ENCODE measurements at regions not wholly inside any gene's neighbourhood (a gene's known extent, or its start where the extent isn't known, plus 50 kb on each side); places are given as distances from the start of the nearest gene placed in this dataset.

DNA sequence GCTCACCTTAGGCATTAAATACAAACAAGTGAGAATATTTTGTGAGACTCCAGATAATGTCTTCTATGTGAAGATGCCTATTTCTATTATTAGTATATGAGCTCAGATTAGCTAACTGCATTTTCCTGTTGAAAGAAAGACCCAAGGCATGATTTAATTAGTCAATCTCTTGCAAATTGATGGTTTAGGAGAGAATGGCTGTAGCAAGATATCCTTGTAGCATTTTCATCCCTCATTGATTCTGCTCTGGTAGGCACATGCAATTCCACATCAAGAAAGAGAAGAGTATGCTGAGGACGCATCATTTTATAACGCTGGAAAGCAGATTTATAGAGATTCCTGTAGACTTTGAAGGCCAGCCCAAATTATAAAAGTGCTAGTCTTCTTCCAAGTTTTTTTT is 332.0 kb downstream of the SOX11 start:
- Histone ChIP-seq H3K27me3 (no peaks in the 10 kb centered on the region), H3K36me3 (no peaks in the 10 kb centered on the region), H3K9me3 (no peaks in the 10 kb centered on the region), H3K27ac (no peak overlapping the region), H3K4me3 (no peak overlapping the region), H3K4me1 (no peaks in the 10 kb centered on the region)
- TF ChIP-seq, protein P1, sequence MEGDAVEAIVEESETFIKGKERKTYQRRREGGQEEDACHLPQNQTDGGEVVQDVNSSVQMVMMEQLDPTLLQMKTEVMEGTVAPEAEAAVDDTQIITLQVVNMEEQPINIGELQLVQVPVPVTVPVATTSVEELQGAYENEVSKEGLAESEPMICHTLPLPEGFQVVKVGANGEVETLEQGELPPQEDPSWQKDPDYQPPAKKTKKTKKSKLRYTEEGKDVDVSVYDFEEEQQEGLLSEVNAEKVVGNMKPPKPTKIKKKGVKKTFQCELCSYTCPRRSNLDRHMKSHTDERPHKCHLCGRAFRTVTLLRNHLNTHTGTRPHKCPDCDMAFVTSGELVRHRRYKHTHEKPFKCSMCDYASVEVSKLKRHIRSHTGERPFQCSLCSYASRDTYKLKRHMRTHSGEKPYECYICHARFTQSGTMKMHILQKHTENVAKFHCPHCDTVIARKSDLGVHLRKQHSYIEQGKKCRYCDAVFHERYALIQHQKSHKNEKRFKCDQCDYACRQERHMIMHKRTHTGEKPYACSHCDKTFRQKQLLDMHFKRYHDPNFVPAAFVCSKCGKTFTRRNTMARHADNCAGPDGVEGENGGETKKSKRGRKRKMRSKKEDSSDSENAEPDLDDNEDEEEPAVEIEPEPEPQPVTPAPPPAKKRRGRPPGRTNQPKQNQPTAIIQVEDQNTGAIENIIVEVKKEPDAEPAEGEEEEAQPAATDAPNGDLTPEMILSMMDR (IDR thresholded peaks at IDR 0.05), result no peak
- DNase-seq (ENCODE audit: low spot score), result no peak

DNA sequence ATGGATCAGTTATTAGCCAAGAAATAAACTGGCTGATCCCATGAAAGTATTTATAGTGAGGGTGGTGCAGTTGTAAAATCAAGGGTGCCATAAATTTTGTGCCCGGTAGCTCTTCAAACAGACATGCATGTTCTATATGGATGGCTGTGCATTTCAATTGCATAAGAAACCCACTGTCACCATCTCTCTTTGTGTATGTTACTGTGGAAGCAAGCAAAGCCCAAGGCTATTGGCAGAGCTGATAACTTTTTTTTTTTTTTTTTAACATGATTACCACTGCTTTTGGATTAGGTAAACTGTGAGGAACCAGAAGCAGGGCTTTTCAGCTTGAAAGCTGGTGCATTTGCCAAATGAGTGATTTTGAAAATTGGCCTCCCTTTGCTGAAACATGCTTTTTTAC is 332.6 kb downstream of the SOX11 start:
- Histone ChIP-seq H3K4me1 (no peaks in the 10 kb centered on the region), H3K27me3 (no peaks in the 10 kb centered on the region), H3K27ac (no peak overlapping the region), H3K4me3 (no peak overlapping the region), H3K36me3 (no peaks in the 10 kb centered on the region), H3K9me3 (no peaks in the 10 kb centered on the region)
- DNase-seq (ENCODE audit: low spot score), result no peak
- TF ChIP-seq, protein P1 (IDR thresholded peaks at IDR 0.05), result no peak

DNA sequence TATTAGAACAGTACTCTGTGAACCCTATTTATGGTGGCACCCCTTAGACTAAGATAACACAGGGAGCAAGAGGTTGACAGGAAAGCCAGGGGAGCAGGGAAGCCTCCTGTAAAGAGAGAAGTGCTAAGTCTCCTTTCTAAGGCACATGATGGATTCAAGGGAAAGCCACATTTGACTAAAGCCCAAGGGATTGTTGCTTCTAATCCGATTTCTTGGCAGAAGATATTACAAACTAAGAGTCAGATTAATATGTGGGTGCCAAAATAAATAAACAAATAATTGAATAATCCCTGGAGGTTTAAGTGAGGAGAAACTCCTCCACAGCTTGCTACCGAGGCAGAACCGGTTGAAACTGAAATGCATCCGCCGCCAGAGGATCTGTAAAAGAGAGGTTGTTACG is 333.2 kb downstream of the SOX11 start:
- TF ChIP-seq, protein P1 (IDR thresholded peaks at IDR 0.05), result no peak

DNA sequence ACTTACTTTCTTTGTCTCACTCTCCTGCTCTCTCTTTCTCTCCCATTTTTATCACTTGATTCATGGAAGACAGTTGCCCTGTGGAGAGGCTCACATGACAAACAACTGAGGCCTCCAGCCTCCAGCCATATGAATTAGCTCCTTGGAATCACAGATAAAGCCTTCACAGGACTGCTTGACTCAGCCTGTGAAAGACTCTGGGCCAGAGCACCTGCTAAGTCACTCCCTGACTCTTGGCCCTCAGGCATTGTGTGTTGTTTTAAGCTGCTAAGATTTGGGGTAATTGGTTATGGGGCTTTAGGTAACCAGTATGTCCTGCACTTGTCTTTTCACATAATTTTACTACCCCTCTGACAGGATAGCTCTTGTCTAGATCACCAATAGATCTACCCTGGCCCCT is 334.9 kb downstream of the SOX11 start:
- no peak for DNase-seq (ENCODE audit: low spot score)
- Histone ChIP-seq H3K27ac (no peak overlapping the region), H3K9me3 (no peaks in the 10 kb centered on the region), H3K36me3 (no peaks in the 10 kb centered on the region), H3K27me3 (no peaks in the 10 kb centered on the region), H3K4me1 (no peaks in the 10 kb centered on the region), H3K4me3 (no peak overlapping the region)
- TF ChIP-seq, protein P1 (IDR thresholded peaks at IDR 0.05), result no peak

More for the DNA sequence above, 333.2 kb downstream of the SOX11 start:
- no peak for DNase-seq (ENCODE audit: low spot score)
- Histone ChIP-seq H3K4me1 (no peaks in the 10 kb centered on the region), H3K4me3 (no peak overlapping the region), H3K36me3 (no peaks in the 10 kb centered on the region), H3K27ac (no peak overlapping the region), H3K9me3 (no peaks in the 10 kb centered on the region), H3K27me3 (no peaks in the 10 kb centered on the region)

DNA sequence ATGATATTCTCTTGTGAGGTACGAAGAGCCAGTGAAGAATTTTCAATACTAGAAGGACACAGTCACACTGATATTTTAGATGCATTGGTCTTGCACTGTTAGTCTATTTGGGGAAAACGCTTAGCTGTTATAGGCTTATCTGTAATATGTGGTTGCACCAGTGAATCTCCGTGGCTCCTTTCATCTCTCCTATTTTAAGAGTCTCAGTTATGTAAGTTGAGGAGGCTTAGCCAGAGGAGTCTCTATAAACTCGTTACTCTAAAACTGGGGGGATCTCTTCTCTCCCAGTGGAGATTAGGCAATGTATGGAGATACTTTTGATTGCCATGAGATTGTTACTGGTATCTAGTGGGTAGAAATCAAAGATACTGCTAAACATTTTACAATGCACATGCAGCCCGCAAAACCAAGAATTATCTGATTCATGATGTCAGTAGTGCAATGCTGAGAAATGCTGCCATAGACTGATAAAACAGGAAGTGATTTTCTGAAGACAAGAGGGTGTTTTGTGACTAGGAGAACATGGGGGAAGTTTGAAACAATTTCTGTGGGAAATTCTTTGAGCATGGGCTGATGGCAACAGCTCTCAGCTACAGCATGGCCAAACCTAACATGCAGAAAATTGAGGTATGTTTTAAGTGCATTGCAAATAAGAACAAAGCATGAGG is 339.1 kb downstream of the SOX11 start:
- Histone ChIP-seq H3K4me1 (no peaks in the 10 kb centered on the region), H3K27ac (no peak overlapping the region), H3K27me3 (no peaks in the 10 kb centered on the region), H3K36me3 (no peaks in the 10 kb centered on the region), H3K4me3 (no peak overlapping the region), H3K9me3 (no peaks in the 10 kb centered on the region)
- TF ChIP-seq, protein P1 (IDR thresholded peaks at IDR 0.05), result no peak
- DNase-seq (ENCODE audit: low spot score), result no peak

DNA sequence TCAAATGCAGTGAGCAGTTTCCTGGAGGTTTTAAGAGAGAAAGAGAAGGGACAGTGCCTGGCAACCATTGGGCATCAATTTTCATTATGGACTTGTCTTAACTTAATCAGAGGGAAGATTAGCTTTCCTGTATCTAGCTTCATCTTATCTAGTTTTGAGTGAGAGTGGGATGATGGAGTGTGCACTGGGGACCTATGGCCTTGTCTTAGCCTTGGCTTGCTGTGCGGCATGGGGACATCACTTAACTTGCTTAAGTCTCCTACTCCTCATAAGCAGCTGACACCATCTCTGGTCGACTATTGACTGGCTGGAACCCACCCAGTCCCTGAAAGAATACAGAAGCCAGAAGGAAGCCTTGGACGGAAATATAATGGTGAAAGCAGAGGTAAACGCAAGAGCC is 344.0 kb downstream of the SOX11 start:
- H3K27me3 ChIP-seq, result no peaks in the 10 kb centered on the region

More for the DNA sequence above, 344.0 kb downstream of the SOX11 start:
- TF ChIP-seq, protein P1 (IDR thresholded peaks at IDR 0.05), result no peak
- Histone ChIP-seq H3K9me3 (no peaks in the 10 kb centered on the region), H3K4me1 (no peaks in the 10 kb centered on the region), H3K4me3 (no peak overlapping the region), H3K36me3 (no peaks in the 10 kb centered on the region), H3K27ac (no peak overlapping the region)
- no peak for DNase-seq (ENCODE audit: low spot score)

All from right atrium auricular region (tissue), 2 donors.